Neural cell (in vitro differentiated cells): ENCODE measurements at regions not wholly inside any gene's neighbourhood (a gene's known extent, or its start where the extent isn't known, plus 50 kb on each side); places are given as distances from the start of the nearest gene placed in this dataset.

ENCODE experiments used
- H2AFZ ChIP-seq: fragments of 200-600, 300-800 bp; sonication (generic), shearing (Covaris generic); 2 replicates; pipeline ENCODE4 v1.6.0; 2014; ENCODE audit warnings: low read depth, mild to moderate bottlenecking, antibody characterized with exemption, low read length, moderate library complexity
- H3F3A ChIP-seq: fragments of 200-600 bp; shearing (Covaris generic); 2 replicates; pipeline ENCODE4 v1.6.1; 2016; ENCODE audit warnings: mild to moderate bottlenecking, moderate library complexity, mixed read lengths, antibody characterized with exemption, low read length; ENCODE audit not compliant: insufficient read depth, poor library complexity, severe bottlenecking
- H3K27ac ChIP-seq: fragments of 200-600, 300-800 bp; sonication (generic), shearing (Covaris generic); 2 replicates; pipeline ENCODE4 v1.5.1; 2014; ENCODE audit warnings: mild to moderate bottlenecking, low read length, moderate library complexity
- H3K27me3 ChIP-seq: fragments of 300-800, 200-600 bp; sonication (generic), shearing (Covaris generic); 2 replicates; pipeline ENCODE4 v1.6.0; 2014; ENCODE audit warnings: mild to moderate bottlenecking, low read depth, low read length, moderate library complexity; ENCODE audit not compliant: insufficient read depth
- H3K36me3 ChIP-seq: fragments of 300-800, 200-600 bp; sonication (generic), shearing (Covaris generic); 2 replicates; pipeline ENCODE4 v1.5.1; 2014; ENCODE audit warnings: mild to moderate bottlenecking, antibody characterized with exemption, low read length, moderate library complexity; ENCODE audit not compliant: insufficient read depth
- H3K4me2 ChIP-seq: fragments of 300-800, 200-600 bp; sonication (generic), shearing (Covaris generic); 2 replicates; pipeline ENCODE4 v1.6.0; 2014; ENCODE audit warnings: mild to moderate bottlenecking, low read length
- H3K4me3 ChIP-seq: fragments of 300-800, 200-600 bp; sonication (generic), shearing (Covaris generic); 2 replicates; pipeline ENCODE4 v1.5.1; 2014; ENCODE audit warnings: mild to moderate bottlenecking, low read length, moderate library complexity
- H3K79me2 ChIP-seq: fragments of 200-600 bp; shearing (Covaris generic); replicated peaks from 2 replicates; pipeline ENCODE4 v1.6.0; 2014; ENCODE audit warnings: mild to moderate bottlenecking, low read length, moderate library complexity; ENCODE audit not compliant: insufficient read depth
- H3K9ac ChIP-seq: fragments of 300-800, 200-600 bp; sonication (generic), shearing (Covaris generic); 2 replicates; pipeline ENCODE4 v1.6.1; 2016; ENCODE audit warnings: mild to moderate bottlenecking, low read length, mixed read lengths
- H3K9me2 ChIP-seq: fragments of 200-600 bp; shearing (Covaris generic); 2 replicates; pipeline ENCODE4 v1.6.1; 2016; ENCODE audit warnings: mild to moderate bottlenecking, low read length, mixed read lengths; ENCODE audit not compliant: insufficient read depth
- H3K9me3 ChIP-seq: fragments of 200-600, 300-800 bp; sonication (generic), shearing (Covaris generic); 2 replicates; pipeline ENCODE4 v1.6.1; 2016; ENCODE audit warnings: mild to moderate bottlenecking, mixed run types, low read length, moderate library complexity, mixed read lengths
- H4K20me1 ChIP-seq: fragments of 200-600 bp; shearing (Covaris generic); 2 replicates; pipeline ENCODE4 v1.6.1; 2016; ENCODE audit warnings: mild to moderate bottlenecking, mixed run types; ENCODE audit not compliant: insufficient read depth
- CTCF ChIP-seq: fragments of 450-650 bp; IDR thresholded peaks from 2 replicates; pipeline ENCODE4 v1.5.1; 2014; ENCODE audit warnings: antibody characterized with exemption, mild to moderate bottlenecking, moderate library complexity; ENCODE audit not compliant: poor library complexity, severe bottlenecking
- EP300 ChIP-seq: fragments of 450-650 bp; conservative IDR thresholded peaks from 2 replicates; pipeline ENCODE4 v1.6.1; 2014; ENCODE audit warnings: antibody characterized with exemption, mild to moderate bottlenecking, moderate library complexity; ENCODE audit not compliant: poor library complexity, severe bottlenecking
- EZH2 ChIP-seq: fragments of 200-600, 300-800 bp; shearing (Covaris generic), sonication (generic); IDR thresholded peaks from 2 replicates; pipeline ENCODE4 v1.6.1; 2014; ENCODE audit warnings: antibody characterized with exemption, low read length, borderline replicate concordance, mild to moderate bottlenecking; ENCODE audit not compliant: insufficient read depth, poor library complexity, severe bottlenecking
- MXI1 ChIP-seq: fragments of 450-650 bp; conservative IDR thresholded peaks from 2 replicates; pipeline ENCODE4 v1.6.1; 2014; ENCODE audit warnings: antibody characterized with exemption, mild to moderate bottlenecking; ENCODE audit not compliant: poor library complexity, severe bottlenecking
- POLR2AphosphoS5 ChIP-seq: IDR thresholded peaks from 2 replicates; pipeline ENCODE4 v1.6.1; 2012
- RAD21 ChIP-seq: fragments of 450-650 bp; conservative IDR thresholded peaks from 2 replicates; pipeline ENCODE4 v1.6.1; 2014; ENCODE audit warnings: antibody characterized with exemption, mild to moderate bottlenecking, moderate library complexity
- REST ChIP-seq: IDR thresholded peaks from 2 replicates; pipeline ENCODE4 v1.6.1; 2012; ENCODE audit warnings: borderline replicate concordance
- SMC3 ChIP-seq: fragments of 450-650 bp; conservative IDR thresholded peaks from 2 replicates; pipeline ENCODE4 v1.6.1; 2014; ENCODE audit warnings: antibody characterized with exemption, mild to moderate bottlenecking, moderate library complexity; ENCODE audit not compliant: poor library complexity
- TAF1 ChIP-seq: IDR thresholded peaks from 2 replicates; pipeline ENCODE4 v1.6.1; 2012; ENCODE audit warnings: low read depth

- H3K36me3 ChIP-seq: no peaks in the 10 kb centered on the region
- no peaks in the 10 kb centered on the region for H3F3A ChIP-seq
- no peaks in the 10 kb centered on the region for H4K20me1 ChIP-seq
- H3K27me3 ChIP-seq: no peaks in the 10 kb centered on the region
- H3K4me2 ChIP-seq: no peak overlapping the region
- no peaks in the 10 kb centered on the region for H3K9me2 ChIP-seq
- no peak overlapping the region for H2AFZ ChIP-seq
- no peak overlapping the region for H3K4me3 ChIP-seq
- H3K79me2 ChIP-seq: no peaks in the 10 kb centered on the region
- H3K9me3 ChIP-seq: no peaks in the 10 kb centered on the region
- H3K9ac ChIP-seq: no peak overlapping the region
- no peak overlapping the region for H3K27ac ChIP-seq
- TF ChIP-seq EP300: no peak
- no peak for TF ChIP-seq EZH2
- no peak for TF ChIP-seq POLR2AphosphoS5
- no peak for TF ChIP-seq MXI1
- TF ChIP-seq CTCF: no peak
- no peak for TF ChIP-seq REST
- no peak for TF ChIP-seq RAD21
- TF ChIP-seq SMC3: no peak
- no peak for TF ChIP-seq TAF1
Measured at GRCh38 chr4:72671980-72672379, 103.0 kb upstream of the ADAMTS3 start.

GRCh38 chr4:72670521-72670920 is 101.5 kb upstream of the ADAMTS3 start:
- no peaks in the 10 kb centered on the region for H3K79me2 ChIP-seq
- no peaks in the 10 kb centered on the region for H3K9me3 ChIP-seq
- H3K9ac ChIP-seq: no peak overlapping the region
- H2AFZ ChIP-seq: no peak overlapping the region
- no peaks in the 10 kb centered on the region for H3F3A ChIP-seq
- TF ChIP-seq RAD21: no peak
- no peak for TF ChIP-seq SMC3
- no peak for TF ChIP-seq CTCF
- no peak for TF ChIP-seq EZH2
- no peak for TF ChIP-seq REST
- TF ChIP-seq EP300: no peak
- no peak for TF ChIP-seq POLR2AphosphoS5
- TF ChIP-seq TAF1: no peak
- no peak for TF ChIP-seq MXI1
- H3K27me3 ChIP-seq: no peaks in the 10 kb centered on the region
- H3K4me3 ChIP-seq: no peak overlapping the region
- no peaks in the 10 kb centered on the region for H4K20me1 ChIP-seq
- H3K27ac ChIP-seq: no peak overlapping the region
- H3K4me2 ChIP-seq: no peak overlapping the region
- no peaks in the 10 kb centered on the region for H3K9me2 ChIP-seq
- H3K36me3 ChIP-seq: no peaks in the 10 kb centered on the region
